Stimulated activated CD4-positive, alpha-beta T cell treated with anti-CD3 and anti-CD28 coated beads, TNF-alpha, amount 100 ng/mL, for 24 hours (primary cell): ENCODE measurements at regions not wholly inside any gene's neighbourhood (a gene's known extent, or its start where the extent isn't known, plus 50 kb on each side); places are given as distances from the start of the nearest gene placed in this dataset.
"Not testable (repeated sequence)": the region's sequence is repeated elsewhere in the genome, so short reads cannot be mapped to it uniquely, and the experiment has no call there.

ENCODE experiments used
- DNase-seq, 3 experiments: peaks; one replicate each; pipeline ENCODE4 v3.0.0-alpha.2; 2020; ENCODE audit warnings: low read depth in 3 of 3

- DNase-seq = no peak
These were observed 269.2 kb upstream of the TCERG1L start for GRCh38 chr10:131580674-131581073.

- DNase-seq = not testable (repeated sequence)
These were observed 270.0 kb upstream of the TCERG1L start for GRCh38 chr10:131581547-131581946.

DNA sequence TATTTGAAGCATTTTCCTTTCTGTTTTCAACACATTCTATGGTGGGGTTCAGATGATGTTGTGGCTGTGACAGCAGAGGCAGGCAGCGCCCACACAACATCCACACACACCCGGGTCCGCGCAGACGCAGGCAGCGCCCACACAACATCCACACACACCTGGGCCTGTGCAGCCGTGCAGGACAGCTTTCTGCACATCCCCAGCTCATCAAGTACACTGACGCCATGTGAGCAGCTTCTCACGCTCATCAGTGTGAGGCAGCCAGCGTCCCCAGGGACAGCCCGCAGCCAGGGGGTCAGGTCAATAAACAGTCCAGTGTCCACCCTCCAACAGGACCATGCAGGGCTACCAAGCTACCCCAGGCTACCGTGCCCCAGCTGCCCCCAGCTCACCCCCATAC, 272.8 kb upstream of the TCERG1L start:
- no peak for DNase-seq

GRCh38 chr10:131585761-131586160, 274.2 kb upstream of the TCERG1L start:
- no peak for DNase-seq

DNA sequence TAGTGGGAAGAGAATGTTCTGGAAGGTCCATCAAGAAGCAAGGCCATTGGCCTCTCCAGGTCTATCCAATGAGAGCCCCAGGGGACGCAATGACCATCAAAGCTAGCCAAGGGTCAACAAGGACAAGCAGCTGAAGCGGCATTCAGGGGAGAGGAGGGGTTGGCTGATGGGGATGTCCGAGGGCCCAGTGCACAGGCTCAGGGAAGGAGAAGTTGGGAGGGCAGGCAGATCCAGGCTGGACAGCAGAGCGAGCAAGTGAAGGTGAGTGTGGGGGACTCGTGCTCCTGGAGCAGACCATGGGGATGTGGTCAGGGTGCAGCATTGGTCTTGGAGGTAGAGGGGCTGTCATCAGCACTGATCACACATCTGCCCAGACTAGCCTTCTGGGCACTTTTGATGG, 275.4 kb upstream of the TCERG1L start:
- no peak for DNase-seq

DNA sequence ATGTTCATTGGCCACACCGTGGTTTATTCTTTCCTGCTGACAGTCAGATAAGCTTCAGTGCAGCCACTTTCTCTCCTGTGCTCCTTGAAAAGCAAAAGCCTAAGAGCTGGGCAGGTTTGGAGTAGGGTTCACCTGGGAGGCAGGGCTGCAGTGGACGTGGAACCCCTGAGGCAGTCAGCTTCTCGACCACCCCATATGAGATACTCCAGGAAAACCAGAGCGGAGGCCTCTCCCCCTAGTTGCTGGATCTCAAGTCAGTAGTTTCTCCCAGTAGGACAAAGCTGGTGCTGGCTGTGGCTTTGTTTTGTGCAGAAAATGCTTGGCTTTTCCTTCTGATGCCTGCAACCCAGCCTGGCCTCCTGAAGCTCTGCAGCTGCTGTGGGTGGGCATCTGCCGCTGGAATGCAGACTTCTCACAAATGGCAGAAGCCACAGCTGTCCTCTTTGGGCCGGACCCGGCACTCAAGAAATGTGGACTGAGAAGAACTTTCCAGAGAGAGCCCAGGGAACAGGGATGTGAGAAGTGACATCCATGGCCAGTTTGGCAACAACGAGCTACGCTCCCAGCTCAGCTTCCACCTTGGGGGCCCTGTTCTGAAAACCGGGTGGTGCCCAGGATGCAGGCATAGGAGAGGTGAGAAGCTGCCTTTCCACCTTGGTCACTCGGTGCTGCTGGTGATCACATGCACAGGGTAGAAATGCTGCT, 276.6 kb upstream of the TCERG1L start:
- DNase-seq = no peak

DNA sequence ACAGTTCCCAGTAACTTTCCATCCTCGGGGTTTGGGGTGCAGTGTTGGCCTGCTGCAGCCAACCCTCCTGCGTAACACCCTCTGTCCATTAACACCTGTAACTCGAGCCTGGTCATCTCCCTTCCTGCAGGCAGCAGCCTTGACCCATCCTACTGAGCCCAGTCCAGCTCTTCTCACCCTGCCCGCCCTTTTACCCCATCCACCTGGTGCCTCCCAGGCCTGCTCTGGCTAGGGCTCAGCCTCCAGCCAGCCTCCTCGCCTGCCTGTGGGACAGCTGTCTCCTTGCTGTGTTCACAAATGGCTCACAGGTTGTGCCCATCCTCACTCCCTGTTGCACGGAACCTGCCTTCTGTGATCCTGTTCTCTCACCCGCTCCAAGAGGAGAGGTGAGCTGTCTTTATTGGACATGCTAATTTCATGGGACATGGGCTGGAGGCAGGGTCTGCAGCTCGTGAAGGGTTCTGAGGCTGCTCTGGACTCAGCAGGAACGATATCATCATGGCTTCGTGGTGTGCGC, 277.2 kb upstream of the TCERG1L start:
- DNase-seq = no peak

- DNase-seq = no peak
These were observed 279.0 kb upstream of the TCERG1L start for GRCh38 chr10:131590567-131590966.

- DNase-seq = no peak
These were observed 280.4 kb upstream of the TCERG1L start for GRCh38 chr10:131591936-131592335.

DNA sequence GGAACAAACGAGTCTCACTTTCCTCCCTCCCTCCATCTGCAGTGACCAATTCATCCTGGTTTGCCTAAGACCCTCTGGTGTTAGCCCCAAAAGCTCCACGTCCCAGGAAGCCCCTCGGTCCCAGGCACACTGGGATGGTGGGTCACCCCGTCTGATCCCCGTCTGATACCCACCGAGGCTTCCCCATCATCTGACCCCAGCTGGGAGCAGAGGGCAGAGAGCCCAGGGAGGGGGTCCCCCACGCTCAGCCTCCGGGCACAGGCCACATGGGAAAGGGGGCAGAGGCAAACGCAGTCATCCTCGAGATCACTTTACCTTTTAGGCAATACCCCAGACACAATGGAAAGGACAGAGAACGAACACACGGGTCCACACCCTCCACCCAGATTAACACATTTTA, 291.6 kb upstream of the PPP2R2D start:
- DNase-seq = no peak

DNA sequence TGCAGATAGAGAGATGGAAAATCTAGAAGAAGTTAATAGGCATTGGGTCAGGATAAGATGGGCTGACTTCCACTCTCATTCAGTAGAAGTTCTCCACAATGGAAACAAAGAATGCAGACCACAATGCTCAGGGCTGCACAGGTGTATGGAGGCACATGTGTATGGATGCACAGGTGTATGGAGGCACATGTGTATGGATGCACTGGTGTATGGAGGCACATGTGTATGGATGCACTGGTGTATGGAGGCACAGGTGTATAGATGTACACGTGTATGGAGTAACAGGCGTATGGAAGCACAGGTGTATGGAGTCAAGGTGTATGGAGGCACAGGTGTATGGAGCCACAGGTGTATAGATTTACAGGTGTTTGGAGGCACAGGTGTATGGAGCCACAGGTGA, 285.7 kb upstream of the PPP2R2D start:
- no peak for DNase-seq

GRCh38 chr10:131616040-131616439, 284.8 kb upstream of the PPP2R2D start:
- no peak for DNase-seq

DNA sequence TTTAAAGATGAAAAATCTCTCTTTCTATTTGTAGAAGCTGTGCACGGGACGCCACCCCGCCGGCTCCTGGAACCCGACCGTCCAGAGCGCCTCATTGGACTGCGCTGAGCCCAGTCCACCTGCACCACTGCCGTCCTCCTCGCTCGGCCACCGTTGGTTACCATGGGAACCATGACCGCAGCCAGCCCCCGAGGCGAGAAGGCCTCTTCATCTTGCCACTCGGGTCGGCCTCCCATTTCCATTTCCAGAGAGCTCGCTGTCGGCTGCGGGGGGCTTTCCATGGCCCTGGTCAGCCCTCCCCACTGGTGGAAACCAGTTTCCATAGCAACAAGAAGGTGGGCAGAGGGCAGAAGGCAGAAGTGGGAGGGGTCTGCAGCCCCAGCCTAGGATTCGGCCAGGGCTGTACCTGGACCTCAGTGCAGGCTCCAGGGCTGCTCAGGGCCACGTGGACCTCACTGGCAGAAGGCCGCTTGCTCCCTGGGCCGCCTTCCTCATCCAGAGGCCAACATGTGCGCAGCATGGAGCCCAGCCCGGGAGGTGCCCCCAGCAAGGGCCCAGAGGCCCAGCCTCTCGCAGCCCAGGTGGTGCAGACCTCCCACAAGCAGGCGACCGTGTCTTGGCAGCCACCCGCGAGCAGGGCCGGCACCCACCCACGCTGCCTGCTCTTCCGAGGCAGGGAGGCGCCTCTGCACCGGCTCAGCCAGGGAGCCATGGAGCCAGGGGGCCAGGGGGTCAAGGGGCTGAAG, 283.5 kb upstream of the PPP2R2D start:
- no peak for DNase-seq

DNA sequence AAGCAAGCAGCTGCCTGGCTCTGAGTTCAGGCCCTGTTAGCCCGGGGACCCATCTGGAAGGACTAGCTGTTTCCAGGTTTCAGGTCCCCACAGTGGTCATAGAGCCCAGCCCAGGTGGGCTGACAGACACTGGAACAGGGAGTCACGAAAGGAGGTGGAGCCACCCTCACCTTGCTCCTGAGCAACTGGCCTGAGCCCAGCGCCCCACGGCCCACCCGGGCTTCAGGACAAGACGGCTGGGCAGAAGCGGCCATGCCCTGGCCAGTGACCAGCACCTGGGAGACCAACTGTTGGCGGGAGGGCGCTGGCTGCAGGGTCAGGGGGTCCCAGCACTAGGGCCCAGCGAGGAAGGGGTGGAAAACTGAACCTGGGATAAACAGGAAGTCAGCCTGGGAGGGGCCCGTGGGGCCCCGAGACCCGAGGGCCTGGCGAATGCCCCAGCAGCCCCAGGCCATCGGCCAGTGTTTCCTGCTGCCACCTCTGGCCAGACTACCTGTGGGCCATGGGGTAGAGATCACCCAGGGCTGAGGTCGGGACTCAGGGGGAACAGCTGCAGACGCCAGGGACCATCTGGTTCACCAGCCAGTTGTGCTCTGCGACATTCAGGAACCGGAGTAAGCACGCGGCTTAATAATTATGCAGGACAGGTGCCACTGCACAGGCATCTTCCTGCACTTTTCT, 282.1 kb upstream of the PPP2R2D start:
- DNase-seq = no peak

- DNase-seq = no peak
These were observed 280.5 kb upstream of the PPP2R2D start for GRCh38 chr10:131620314-131620713.

GRCh38 chr10:131620904-131621303, 279.9 kb upstream of the PPP2R2D start:
- no peak for DNase-seq

DNA sequence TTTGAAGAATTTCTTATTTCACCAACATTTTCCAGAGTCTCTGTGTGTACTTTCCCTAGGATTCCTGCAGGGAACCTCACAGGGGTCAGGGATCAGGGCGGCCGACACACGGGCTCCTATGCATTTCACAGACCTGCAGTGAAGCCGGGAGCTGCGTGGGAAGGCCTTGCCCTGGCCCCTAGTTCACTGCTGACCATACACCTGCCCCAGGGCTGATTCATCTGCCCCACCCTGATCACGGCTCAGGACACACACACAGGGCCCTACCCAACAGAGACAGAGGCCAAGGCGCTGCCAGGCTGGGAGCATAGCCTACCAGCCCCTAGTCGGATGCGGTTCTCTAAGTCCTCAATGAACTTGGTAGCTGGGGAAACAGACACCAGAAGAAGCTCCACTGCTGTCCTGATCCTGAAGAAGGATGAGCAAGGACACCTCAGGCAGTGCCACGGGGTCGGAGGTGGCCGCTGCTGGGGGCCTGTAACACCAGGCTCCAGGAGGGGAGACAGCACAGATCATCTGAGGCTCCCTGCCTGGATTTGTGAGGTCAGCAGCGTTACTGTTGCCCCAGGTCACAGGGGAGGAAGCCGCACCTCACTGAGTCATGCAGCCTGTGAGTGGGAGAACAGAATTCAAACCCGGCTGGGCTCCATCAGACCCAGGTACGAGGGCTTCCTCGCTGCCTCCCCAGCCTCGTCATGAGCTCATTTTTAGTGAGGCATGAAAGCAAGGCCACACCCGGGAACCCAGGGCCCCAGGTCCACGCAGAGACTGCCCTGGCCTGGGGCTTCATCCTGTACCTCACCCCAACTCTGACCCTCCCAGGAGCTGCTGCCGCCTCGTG, 278.8 kb upstream of the PPP2R2D start:
- DNase-seq = no peak

- DNase-seq = no peak
These were observed 275.8 kb upstream of the PPP2R2D start for GRCh38 chr10:131625041-131625440.

DNA sequence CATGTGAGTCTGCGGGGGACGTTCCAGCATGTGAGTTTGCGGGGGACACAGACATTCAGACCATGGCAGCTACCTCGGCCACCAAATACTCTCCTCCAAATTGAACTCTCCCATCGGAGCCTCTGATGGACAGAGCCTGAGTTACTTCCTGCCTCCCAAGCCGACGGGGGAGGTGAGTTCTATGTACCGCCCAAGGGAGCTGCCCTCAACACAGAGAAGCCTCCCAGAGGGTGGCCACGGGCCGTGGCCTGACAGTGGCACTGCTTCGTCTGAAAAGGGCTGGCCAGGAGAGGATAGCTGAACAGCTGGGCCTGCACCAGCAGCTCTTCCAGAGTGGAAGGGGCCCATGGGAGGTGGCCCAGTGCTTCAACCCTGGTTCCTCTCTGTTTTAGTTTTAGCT, 274.5 kb upstream of the PPP2R2D start:
- no peak for DNase-seq

DNA sequence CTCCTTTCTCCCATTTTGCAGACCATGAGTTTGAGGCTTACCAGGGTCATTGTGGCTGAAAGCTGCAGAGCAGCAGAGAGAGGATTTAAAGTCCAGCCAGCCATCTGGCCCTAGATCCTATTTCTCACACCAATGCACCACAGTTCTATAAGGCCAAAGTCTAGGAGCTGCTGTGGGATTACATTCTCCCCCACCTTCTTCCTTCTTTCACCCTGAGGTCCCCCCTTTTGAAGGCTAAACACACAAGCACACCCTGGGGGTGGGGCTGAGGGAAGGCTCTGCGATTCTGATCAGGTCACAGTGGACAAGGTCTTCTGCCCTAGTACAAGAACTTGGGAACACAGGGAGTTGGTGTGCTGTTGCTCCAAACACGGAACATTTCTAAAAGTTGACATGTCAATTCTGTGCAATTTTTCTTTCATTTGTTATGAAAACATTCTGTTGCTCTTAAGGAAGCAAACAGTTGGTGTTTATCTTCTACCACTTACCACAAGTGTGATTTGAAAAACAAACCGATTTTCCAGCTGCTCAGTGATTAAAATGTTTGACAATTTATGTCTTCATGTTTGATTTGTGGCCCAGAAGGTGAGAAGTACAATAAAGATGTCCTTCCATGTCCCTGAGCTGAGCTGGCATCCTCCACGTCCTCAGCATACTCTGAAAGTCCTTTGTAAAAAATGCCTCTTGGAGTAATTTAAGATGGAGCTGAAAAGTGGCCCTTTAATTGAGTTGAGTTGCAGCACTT, 271.6 kb upstream of the PPP2R2D start:
- no peak for DNase-seq

DNA sequence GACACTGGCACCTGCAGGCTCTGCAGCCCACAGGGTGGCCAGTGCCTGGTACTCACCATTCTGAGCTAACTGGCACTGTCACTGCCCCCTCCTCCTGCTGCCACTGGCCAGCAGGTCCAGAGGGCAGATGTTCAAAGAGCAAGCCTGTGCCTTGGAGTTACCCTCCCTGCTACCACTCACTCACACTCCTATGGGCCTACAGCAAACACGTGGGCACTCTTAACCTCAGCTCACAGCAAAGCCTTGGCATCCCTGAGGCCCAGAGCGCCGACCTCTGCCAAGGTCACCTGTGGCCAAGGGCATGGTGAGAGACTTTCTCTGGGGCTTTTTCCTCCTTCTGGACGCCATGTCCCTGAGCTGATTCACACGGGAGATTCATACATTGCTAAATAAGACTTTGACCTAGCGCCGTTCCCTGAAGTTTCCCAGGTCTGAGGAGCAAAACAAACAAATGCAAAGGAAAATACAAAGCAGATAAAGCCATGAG, 270.0 kb upstream of the PPP2R2D start:
- DNase-seq = no peak
